CD4-positive, alpha-beta T cell (primary cell): ENCODE measurements at regions not wholly inside any gene's neighbourhood (a gene's known extent, or its start where the extent isn't known, plus 50 kb on each side); places are given as distances from the start of the nearest gene placed in this dataset.

Experiments
- ATAC-seq: fragments of 200-7000 bp; cut with Tn5 transposase; one replicate; pipeline ENCODE4 v1.10.0; 2022; ENCODE audit warnings: mild to moderate bottlenecking; ENCODE audit not compliant: poor library complexity
- CTCF ChIA-PET: fragments of 350-600 bp; sonication (Branson Sonifier 250); formaldehyde crosslinking; loops from one replicate; lab custom pipeline; 2021; ENCODE audit warnings: antibody characterized with exemption, inconsistent platforms; lab: Charles Lee
- POLR2A ChIA-PET: fragments of 350-600 bp; sonication (Branson Sonifier 250); formaldehyde crosslinking; loops from one replicate; lab custom pipeline; 2021; ENCODE audit warnings: antibody characterized with exemption, inconsistent platforms; lab: Charles Lee
- DNase-seq, 14 experiments: peaks; one replicate each; pipeline ENCODE4 v3.0.0-alpha.2; 2013 to 2020; ENCODE audit warnings: mixed read lengths in 2 of 14
- H3K27ac ChIP-seq, 2 donors: one replicate each; pipeline versions ENCODE4 v1.5.1 to v1.7.0; 2013; ENCODE audit warnings: low read length in 2 of 2, low read depth in 1 of 2, mild to moderate bottlenecking in 1 of 2
- H3K27me3 ChIP-seq, 2 experiments: 1 replicate in 1 of 2; 2 replicates in 1 of 2; pipeline versions ENCODE4 v1.6.1 to v1.7.0; 2013; ENCODE audit warnings: low read length in 2 of 2, control low read depth in 1 of 2, mild to moderate bottlenecking in 1 of 2, moderate library complexity in 1 of 2; ENCODE audit not compliant: insufficient read depth in 2 of 2, control insufficient read depth in 1 of 2
- H3K36me3 ChIP-seq: one replicate; pipeline ENCODE4 v1.6.1; 2013; ENCODE audit warnings: low read length, control low read depth; ENCODE audit not compliant: insufficient read depth
- H3K4me1 ChIP-seq: one replicate; pipeline ENCODE4 v1.6.1; 2013; ENCODE audit warnings: low read length, control low read depth; ENCODE audit not compliant: insufficient read depth
- H3K4me3 ChIP-seq: one replicate; pipeline ENCODE4 v1.5.1; 2013; ENCODE audit warnings: mild to moderate bottlenecking, low read length, moderate library complexity
- H3K9me3 ChIP-seq, 2 experiments: 1 replicate in 1 of 2; 2 replicates in 1 of 2; pipeline versions ENCODE4 v1.6.1 to v1.7.0; 2013; ENCODE audit warnings: low read length in 2 of 2, mild to moderate bottlenecking in 2 of 2, control low read depth in 1 of 2, moderate library complexity in 1 of 2; ENCODE audit not compliant: control insufficient read depth in 1 of 2, insufficient read depth in 1 of 2
- H3K27ac Mint-ChIP-seq: one replicate; pipeline ENCODE4 v1.8.0; 2020; ENCODE audit warnings: mixed read lengths
- H3K27me3 Mint-ChIP-seq: one replicate; pipeline ENCODE4 v1.8.0; 2021; ENCODE audit warnings: mixed read lengths
- H3K36me3 Mint-ChIP-seq: one replicate; pipeline ENCODE4 v1.8.0; 2021; ENCODE audit warnings: low read depth, mixed read lengths
- H3K4me1 Mint-ChIP-seq: one replicate; pipeline ENCODE4 v1.8.0; 2021; ENCODE audit warnings: low read depth, mixed read lengths
- H3K4me3 Mint-ChIP-seq: one replicate; pipeline ENCODE4 v1.8.0; 2020; ENCODE audit warnings: mild to moderate bottlenecking, mixed read lengths
- H3K9me3 Mint-ChIP-seq: one replicate; pipeline ENCODE4 v1.8.0; 2020; ENCODE audit warnings: mixed read lengths
- intact Hi-C, 2 experiments: fragments of 100-400 bp; cut with DNase I in 1 of 2; cut with micrococcal nuclease in 1 of 2; formaldehyde crosslinking; loops; one replicate each; pipeline versions ENCODE4 v1.15.1 to v1.9.0; 2023 to 2025; cut with DNase I, micrococcal nuclease
- TF ChIP-seq, protein P1 (sequence below): fragments of 200-600 bp; IDR thresholded peaks from one replicate; pipeline ENCODE4 v1.8.0; 2022; ENCODE audit warnings: antibody characterized with exemption, mild to moderate bottlenecking

DNA sequence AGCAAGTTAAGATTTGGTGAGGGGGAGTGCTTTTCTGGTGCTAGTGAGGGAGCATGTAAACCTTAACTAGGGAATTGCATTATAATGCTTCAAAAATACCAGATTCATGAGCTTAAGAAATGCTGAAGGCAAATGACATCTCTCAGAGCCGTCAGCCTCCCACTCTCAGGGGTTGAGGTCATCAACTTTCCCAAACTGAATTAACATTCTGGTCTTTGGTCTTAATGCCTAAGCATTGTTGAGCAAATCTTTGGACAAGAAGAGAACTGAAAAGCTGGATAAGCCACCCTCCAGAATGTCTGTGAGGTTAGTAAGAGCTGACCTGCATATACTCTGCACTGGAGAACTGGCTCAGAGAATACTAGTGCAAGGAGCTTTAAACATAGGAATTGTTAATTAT lies 124.9 kb upstream of the GAP43 start:
- intact Hi-C loops = no loop called here
- Mint-ChIP-seq H3K27me3 (no peaks in the 10 kb centered on the region), H3K27ac (no peak overlapping the region), H3K4me1 (no peaks in the 10 kb centered on the region), H3K9me3 (no peaks in the 10 kb centered on the region), H3K4me3 (no peak overlapping the region), H3K36me3 (no peaks in the 10 kb centered on the region)
- DNase-seq = no peak
- Histone ChIP-seq H3K4me3 (no peak overlapping the region), H3K27ac (no peak overlapping the region), H3K27me3 (no peaks in the 10 kb centered on the region), H3K36me3 (no peaks in the 10 kb centered on the region), H3K4me1 (no peaks in the 10 kb centered on the region), H3K9me3 (no peaks in the 10 kb centered on the region)
- TF ChIP-seq, protein P1, sequence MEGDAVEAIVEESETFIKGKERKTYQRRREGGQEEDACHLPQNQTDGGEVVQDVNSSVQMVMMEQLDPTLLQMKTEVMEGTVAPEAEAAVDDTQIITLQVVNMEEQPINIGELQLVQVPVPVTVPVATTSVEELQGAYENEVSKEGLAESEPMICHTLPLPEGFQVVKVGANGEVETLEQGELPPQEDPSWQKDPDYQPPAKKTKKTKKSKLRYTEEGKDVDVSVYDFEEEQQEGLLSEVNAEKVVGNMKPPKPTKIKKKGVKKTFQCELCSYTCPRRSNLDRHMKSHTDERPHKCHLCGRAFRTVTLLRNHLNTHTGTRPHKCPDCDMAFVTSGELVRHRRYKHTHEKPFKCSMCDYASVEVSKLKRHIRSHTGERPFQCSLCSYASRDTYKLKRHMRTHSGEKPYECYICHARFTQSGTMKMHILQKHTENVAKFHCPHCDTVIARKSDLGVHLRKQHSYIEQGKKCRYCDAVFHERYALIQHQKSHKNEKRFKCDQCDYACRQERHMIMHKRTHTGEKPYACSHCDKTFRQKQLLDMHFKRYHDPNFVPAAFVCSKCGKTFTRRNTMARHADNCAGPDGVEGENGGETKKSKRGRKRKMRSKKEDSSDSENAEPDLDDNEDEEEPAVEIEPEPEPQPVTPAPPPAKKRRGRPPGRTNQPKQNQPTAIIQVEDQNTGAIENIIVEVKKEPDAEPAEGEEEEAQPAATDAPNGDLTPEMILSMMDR = no peak
- ChIA-PET POLR2A (interaction anchor here (0.6 kb wide), 1 partner anchor 124 kb away, joined by 3 read pairs; no protein-coding TSS in a partner anchor), CTCF (no interaction called here)
- ATAC-seq = no peak

DNA sequence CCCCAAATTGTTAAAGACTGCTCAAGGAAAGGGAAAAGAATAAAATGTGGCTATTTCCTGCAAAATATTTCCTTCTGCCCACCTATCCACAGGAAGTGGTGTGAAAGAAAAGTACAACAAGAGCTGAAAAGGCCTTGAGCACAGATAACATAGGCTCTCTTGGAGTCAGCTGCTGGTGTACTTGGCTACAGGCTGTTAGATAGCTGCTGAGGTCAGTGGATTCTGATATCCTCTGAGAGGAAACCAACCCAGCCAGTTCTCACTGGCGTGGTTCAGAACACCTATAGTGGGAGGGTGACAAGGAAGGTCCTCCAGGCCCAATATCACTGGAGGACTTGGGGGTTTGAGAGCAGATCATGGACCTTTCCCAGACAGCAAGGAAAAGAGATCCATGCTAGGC lies 124.4 kb upstream of the GAP43 start:
- Histone ChIP-seq H3K27ac (no peak overlapping the region), H3K36me3 (no peaks in the 10 kb centered on the region), H3K27me3 (no peaks in the 10 kb centered on the region), H3K9me3 (no peaks in the 10 kb centered on the region), H3K4me1 (no peaks in the 10 kb centered on the region), H3K4me3 (no peak overlapping the region)
- H3K27ac Mint-ChIP-seq = no peak overlapping the region
- H3K9me3 Mint-ChIP-seq = no peaks in the 10 kb centered on the region
- H3K4me1 Mint-ChIP-seq = no peaks in the 10 kb centered on the region
- no peak for DNase-seq
- ChIA-PET CTCF (no interaction called here), POLR2A (no interaction called here)
- TF ChIP-seq, protein P1 = no peak
- intact Hi-C loops = no loop called here
- ATAC-seq = no peak
- H3K27me3 Mint-ChIP-seq = no peaks in the 10 kb centered on the region
- no peaks in the 10 kb centered on the region for H3K36me3 Mint-ChIP-seq
- H3K4me3 Mint-ChIP-seq = no peak overlapping the region

DNA sequence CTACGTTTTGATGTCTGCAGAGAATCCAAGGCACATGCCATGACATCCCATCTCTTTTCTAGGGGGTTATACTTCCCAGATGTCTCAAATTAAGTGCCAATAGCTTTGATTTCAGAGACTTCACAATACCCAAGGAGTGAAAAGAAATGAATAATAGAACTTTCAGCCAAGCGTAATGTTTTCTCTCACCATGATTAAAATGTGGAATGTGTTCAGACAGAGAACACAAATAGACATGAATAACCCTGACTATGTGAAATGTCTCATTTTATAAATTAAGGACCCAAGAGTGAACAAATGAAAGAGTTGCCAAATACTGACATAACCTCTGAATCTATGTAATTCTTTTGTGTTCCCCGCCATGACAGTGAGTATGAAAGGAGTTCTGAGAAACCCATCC lies 123.6 kb upstream of the GAP43 start:
- no peak overlapping the region for H3K4me3 ChIP-seq
- DNase-seq (no peak), ATAC-seq (no peak)
- H3K4me1 ChIP-seq = no peaks in the 10 kb centered on the region
- H3K27me3 ChIP-seq = no peaks in the 10 kb centered on the region
- no peaks in the 10 kb centered on the region for H3K36me3 Mint-ChIP-seq
- CTCF ChIA-PET = no interaction called here
- no peaks in the 10 kb centered on the region for H3K9me3 Mint-ChIP-seq
- no peaks in the 10 kb centered on the region for H3K27me3 Mint-ChIP-seq
- POLR2A ChIA-PET = no interaction called here
- H3K36me3 ChIP-seq = no peaks in the 10 kb centered on the region
- H3K27ac ChIP-seq = no peak overlapping the region
- no peaks in the 10 kb centered on the region for H3K4me1 Mint-ChIP-seq
- H3K4me3 Mint-ChIP-seq = no peak overlapping the region
- no peaks in the 10 kb centered on the region for H3K9me3 ChIP-seq
- intact Hi-C loops = no loop called here
- TF ChIP-seq, protein P1 = no peak
- H3K27ac Mint-ChIP-seq = no peak overlapping the region
